Stimulated activated memory B cell treated with anti-CD40 and anti-IgM and Interleukin-4, amounts not matched to agents 10 μg/mL and 1 μg/mL and 100 μg/mL, for 72 hours (primary cell): ENCODE measurements at regions not wholly inside any gene's neighbourhood (a gene's known extent, or its start where the extent isn't known, plus 50 kb on each side); places are given as distances from the start of the nearest gene placed in this dataset.
A peak's percentile ranks its signal among the peaks of the same experiment; 100 is the strongest.

ENCODE experiments used
- ATAC-seq: fragments of 150-1000 bp; cut with Tn5 transposase; 2 replicates; pipeline ENCODE4 v1.10.0; 2021
- H3K27ac Mint-ChIP-seq: one replicate; pipeline ENCODE4 v1.8.0; 2022; ENCODE audit warnings: mild to moderate bottlenecking, mixed read lengths
- H3K27me3 Mint-ChIP-seq: one replicate; pipeline ENCODE4 v1.8.0; 2022; ENCODE audit warnings: mixed read lengths
- H3K36me3 Mint-ChIP-seq: one replicate; pipeline ENCODE4 v1.8.0; 2022; ENCODE audit warnings: mixed read lengths
- H3K4me1 Mint-ChIP-seq: one replicate; pipeline ENCODE4 v1.8.0; 2022; ENCODE audit warnings: mixed read lengths
- H3K4me3 Mint-ChIP-seq: one replicate; pipeline ENCODE4 v1.8.0; 2022; ENCODE audit warnings: mild to moderate bottlenecking, moderate library complexity, mixed read lengths
- H3K9me3 Mint-ChIP-seq: one replicate; pipeline ENCODE4 v1.8.0; 2022; ENCODE audit warnings: mixed read lengths

- H3K4me3 Mint-ChIP-seq: no peak overlapping the region
- no peak for ATAC-seq
- peaks cover 5% of the 10 kb centered on the region for H3K36me3 Mint-ChIP-seq
- H3K27ac Mint-ChIP-seq: no peak overlapping the region
- peaks cover 7% of the 10 kb centered on the region for H3K9me3 Mint-ChIP-seq
- H3K4me1 Mint-ChIP-seq: no peaks in the 10 kb centered on the region
- H3K27me3 Mint-ChIP-seq: peaks cover 46% of the 10 kb centered on the region
Observed at GRCh38 chr1:47677241-47677940, 239.5 kb downstream of the FOXD2 start.

- Mint-ChIP-seq H3K4me1 (no peaks in the 10 kb centered on the region), H3K27me3 (peaks cover 50% of the 10 kb centered on the region), H3K4me3 (no peak overlapping the region), H3K9me3 (peaks cover 3% of the 10 kb centered on the region), H3K27ac (no peak overlapping the region), H3K36me3 (no peaks in the 10 kb centered on the region)
- no peak for ATAC-seq
Observed at GRCh38 chr1:47678464-47678980, 240.7 kb downstream of the FOXD2 start.

GRCh38 chr1:47679301-47679791, 241.5 kb downstream of the FOXD2 start:
- Mint-ChIP-seq H3K27ac (no peak overlapping the region), H3K27me3 (peaks cover 58% of the 10 kb centered on the region), H3K36me3 (no peaks in the 10 kb centered on the region), H3K4me3 (no peak overlapping the region), H3K9me3 (peaks cover 3% of the 10 kb centered on the region), H3K4me1 (no peaks in the 10 kb centered on the region)
- ATAC-seq: no peak

DNA sequence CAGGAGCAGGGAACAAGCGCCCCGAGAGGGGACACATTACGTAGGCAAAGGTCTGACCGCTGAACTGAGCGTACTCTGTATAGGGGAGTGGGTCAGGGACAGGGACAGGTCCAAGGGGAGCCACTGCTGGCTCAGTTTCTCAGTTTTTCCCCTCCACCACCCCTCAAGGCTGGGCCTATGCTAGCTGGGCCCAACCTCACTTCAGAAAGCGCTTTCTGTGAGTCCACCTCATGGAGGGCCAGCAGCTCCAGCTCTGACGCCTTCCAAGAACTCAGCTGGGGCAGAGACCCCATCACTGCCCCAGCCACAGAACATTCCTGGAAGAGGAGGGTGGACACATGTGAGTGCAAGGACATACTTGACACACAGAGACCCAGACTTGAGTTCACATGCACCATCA, 242.0 kb downstream of the FOXD2 start:
- Mint-ChIP-seq H3K27me3 (peaks cover 63% of the 10 kb centered on the region), H3K4me1 (no peaks in the 10 kb centered on the region), H3K36me3 (no peaks in the 10 kb centered on the region), H3K4me3 (no peak overlapping the region), H3K9me3 (peaks cover under 1% of the 10 kb centered on the region), H3K27ac (no peak overlapping the region)
- no peak for ATAC-seq

GRCh38 chr1:47680815-47681475, 243.1 kb downstream of the FOXD2 start:
- Mint-ChIP-seq H3K9me3 (no peaks in the 10 kb centered on the region), H3K27ac (no peak overlapping the region), H3K4me1 (no peaks in the 10 kb centered on the region), H3K4me3 (no peak overlapping the region), H3K27me3 (peaks cover 62% of the 10 kb centered on the region), H3K36me3 (no peaks in the 10 kb centered on the region)
- ATAC-seq: no peak

DNA sequence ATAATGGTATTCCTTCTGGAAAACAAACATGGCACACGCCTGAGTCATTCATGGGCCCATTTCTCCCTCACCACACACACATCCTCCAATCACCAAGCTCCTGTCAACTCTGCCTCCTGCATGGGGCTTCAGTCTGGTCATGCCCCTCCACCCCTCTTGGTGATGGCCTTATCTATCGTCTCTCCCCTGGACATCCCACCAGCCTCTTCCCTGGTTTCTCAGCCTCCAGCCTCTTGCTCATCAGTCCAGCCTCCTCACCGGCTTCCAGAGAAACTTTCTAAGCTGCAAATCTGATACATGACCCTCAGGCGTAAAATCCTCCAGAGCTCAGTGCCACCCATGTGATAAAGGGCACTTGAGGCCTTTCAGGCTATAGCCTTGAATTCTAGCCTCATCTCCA, 243.9 kb downstream of the FOXD2 start:
- Mint-ChIP-seq H3K36me3 (no peaks in the 10 kb centered on the region), H3K9me3 (no peaks in the 10 kb centered on the region), H3K4me1 (no peaks in the 10 kb centered on the region), H3K27ac (no peak overlapping the region), H3K27me3 (peaks cover 54% of the 10 kb centered on the region), H3K4me3 (no peak overlapping the region)
- no peak for ATAC-seq

GRCh38 chr1:47682198-47682597, 244.4 kb downstream of the FOXD2 start:
- Mint-ChIP-seq H3K27ac (no peak overlapping the region), H3K27me3 (peaks cover 53% of the 10 kb centered on the region), H3K4me3 (no peak overlapping the region), H3K4me1 (no peaks in the 10 kb centered on the region), H3K9me3 (no peaks in the 10 kb centered on the region), H3K36me3 (no peaks in the 10 kb centered on the region)
- no peak for ATAC-seq

GRCh38 chr1:47682786-47683350, 245.0 kb downstream of the FOXD2 start:
- ATAC-seq: no peak
- Mint-ChIP-seq H3K27me3 (peaks cover 59% of the 10 kb centered on the region), H3K4me3 (no peak overlapping the region), H3K27ac (no peak overlapping the region), H3K9me3 (no peaks in the 10 kb centered on the region), H3K36me3 (no peaks in the 10 kb centered on the region), H3K4me1 (no peaks in the 10 kb centered on the region)

- Mint-ChIP-seq H3K27me3 (peaks cover 60% of the 10 kb centered on the region), H3K9me3 (no peaks in the 10 kb centered on the region), H3K4me1 (no peaks in the 10 kb centered on the region), H3K4me3 (no peak overlapping the region), H3K27ac (no peak overlapping the region), H3K36me3 (no peaks in the 10 kb centered on the region)
- no peak for ATAC-seq
Observed at GRCh38 chr1:47683401-47683800, 245.6 kb downstream of the FOXD2 start.

GRCh38 chr1:47684518-47684917, 246.7 kb downstream of the FOXD2 start:
- H3K36me3 Mint-ChIP-seq: no peaks in the 10 kb centered on the region
- no peak for ATAC-seq

DNA sequence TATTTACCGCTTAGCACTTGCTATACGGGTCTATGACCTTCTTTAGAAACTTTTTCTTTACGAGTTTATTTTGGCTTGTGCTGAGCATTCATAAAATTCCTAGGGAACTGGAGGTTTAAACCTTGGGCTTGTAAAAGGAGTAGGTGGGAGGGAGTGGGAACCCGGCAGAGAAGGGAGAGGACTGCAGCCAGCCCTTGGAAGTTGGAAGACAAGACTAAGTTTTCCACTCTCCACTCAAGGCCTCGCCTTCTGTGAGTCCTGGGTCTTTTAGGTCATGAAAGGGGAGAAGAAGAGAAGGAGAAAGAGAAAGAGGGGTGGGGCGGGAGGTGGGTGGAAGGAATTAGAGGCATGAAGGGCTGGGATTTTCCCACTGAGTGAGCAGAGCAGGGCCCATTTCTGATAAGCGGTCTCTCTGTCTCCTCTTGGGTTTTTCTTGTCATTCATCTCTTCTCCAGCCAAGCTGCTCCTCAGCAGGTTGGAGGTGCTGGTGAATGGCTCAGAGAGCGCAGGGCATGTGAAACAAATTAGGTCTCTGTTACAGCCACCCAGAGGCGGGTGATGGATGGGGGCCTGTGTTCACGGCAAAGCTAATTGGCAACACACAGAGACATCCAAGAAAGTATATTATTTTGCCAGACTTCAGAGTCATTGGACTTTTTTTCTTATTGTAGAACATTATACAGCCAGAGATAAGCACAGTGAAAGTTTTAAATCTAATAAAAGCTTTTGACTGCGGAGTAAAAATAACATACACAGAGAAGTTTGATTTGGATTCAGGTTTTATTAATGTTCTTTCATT, 247.3 kb downstream of the FOXD2 start:
- ATAC-seq: no peak
- H3K36me3 Mint-ChIP-seq: no peaks in the 10 kb centered on the region
- H3K4me3 Mint-ChIP-seq: no peak overlapping the region
- no peak overlapping the region for H3K27ac Mint-ChIP-seq
- H3K27me3 Mint-ChIP-seq: peaks cover 59% of the 10 kb centered on the region
- H3K4me1 Mint-ChIP-seq: no peaks in the 10 kb centered on the region
- no peaks in the 10 kb centered on the region for H3K9me3 Mint-ChIP-seq

More at GRCh38 chr1:47684518-47684917, 246.7 kb downstream of the FOXD2 start:
- Mint-ChIP-seq H3K27ac (no peak overlapping the region), H3K9me3 (no peaks in the 10 kb centered on the region), H3K27me3 (peaks cover 59% of the 10 kb centered on the region), H3K4me1 (no peaks in the 10 kb centered on the region), H3K4me3 (no peak overlapping the region)

GRCh38 chr1:47685763-47686066, 247.9 kb downstream of the FOXD2 start:
- no peaks in the 10 kb centered on the region for H3K9me3 Mint-ChIP-seq
- H3K27me3 Mint-ChIP-seq: peaks cover 59% of the 10 kb centered on the region

GRCh38 chr1:47686731-47687630, 249.1 kb downstream of the FOXD2 start:
- H3K27ac Mint-ChIP-seq: no peak overlapping the region
- H3K4me1 Mint-ChIP-seq: no peaks in the 10 kb centered on the region
- peaks cover 53% of the 10 kb centered on the region for H3K27me3 Mint-ChIP-seq
- peak; percentile 11 for ATAC-seq
- H3K4me3 Mint-ChIP-seq: no peak overlapping the region
- H3K9me3 Mint-ChIP-seq: no peaks in the 10 kb centered on the region
- no peaks in the 10 kb centered on the region for H3K36me3 Mint-ChIP-seq

More at GRCh38 chr1:47685763-47686066, 247.9 kb downstream of the FOXD2 start:
- Mint-ChIP-seq H3K4me3 (no peak overlapping the region), H3K27ac (no peak overlapping the region), H3K4me1 (no peaks in the 10 kb centered on the region), H3K36me3 (no peaks in the 10 kb centered on the region)
- no peak for ATAC-seq

DNA sequence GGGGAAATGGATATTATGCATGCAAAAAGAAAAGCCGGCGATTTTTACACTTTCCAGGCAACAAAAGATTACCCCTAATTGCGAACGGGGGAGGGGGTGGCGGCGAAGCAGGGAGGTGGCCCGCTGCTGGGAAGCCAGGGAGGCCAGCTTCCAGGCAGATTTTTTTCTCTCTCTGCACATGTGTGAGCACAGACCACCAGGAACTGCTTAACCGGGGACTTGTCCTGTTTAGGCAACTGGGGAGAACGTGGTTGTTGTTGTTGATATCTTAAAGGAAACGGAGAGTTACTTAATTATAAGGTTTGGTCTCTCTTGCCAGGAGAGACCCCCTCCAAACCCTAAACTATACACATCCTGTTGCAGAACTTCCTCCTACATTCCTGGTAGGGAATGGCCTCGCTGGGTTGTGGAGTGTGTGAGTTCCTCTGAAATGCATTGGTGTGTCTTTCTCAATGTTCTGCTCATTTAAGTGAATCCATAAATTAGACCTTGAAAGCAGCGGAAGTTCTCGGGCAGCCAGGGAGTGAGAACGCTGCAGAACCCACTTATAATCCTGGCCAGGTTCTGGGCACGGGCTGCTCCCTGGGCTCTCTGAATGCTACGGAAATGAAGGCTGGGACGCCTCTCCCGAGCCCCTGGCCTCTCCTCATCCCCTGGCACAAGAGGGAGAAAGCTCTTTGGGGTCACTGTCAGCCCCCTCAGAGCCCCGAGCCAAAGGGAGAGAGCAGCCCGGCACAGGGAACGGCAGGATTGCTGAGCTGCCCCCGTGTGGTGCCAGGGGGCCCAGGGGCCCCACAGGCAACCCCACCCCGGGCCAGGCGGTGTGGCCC, 250.0 kb downstream of the FOXD2 start:
- Mint-ChIP-seq H3K9me3 (no peaks in the 10 kb centered on the region), H3K4me1 (no peaks in the 10 kb centered on the region), H3K4me3 (no peak overlapping the region), H3K27ac (no peak overlapping the region), H3K27me3 (peaks cover 44% of the 10 kb centered on the region), H3K36me3 (no peaks in the 10 kb centered on the region)
- ATAC-seq: no peak
